SH-SY5Y (cell line): ENCODE measurements at regions not wholly inside any gene's neighbourhood (a gene's known extent, or its start where the extent isn't known, plus 50 kb on each side); places are given as distances from the start of the nearest gene placed in this dataset.

ENCODE experiments used
- GATA2 ChIP-seq: IDR thresholded peaks from 2 replicates; pipeline ENCODE4 v1.6.1; 2011; ENCODE audit warnings: mild to moderate bottlenecking, low read depth, low read length
- GATA3 ChIP-seq: IDR thresholded peaks from 2 replicates; pipeline ENCODE4 v1.6.1; 2011; ENCODE audit warnings: low read depth, mild to moderate bottlenecking, low read length, moderate library complexity

- no peak for TF ChIP-seq GATA2
- TF ChIP-seq GATA3: no peak
These were observed 97.8 kb upstream of the SLC2A1 start for GRCh38 chr1:43056460-43056859.
